Hippocampal formation (tissue), 2 donors: ENCODE measurements at regions not wholly inside any gene's neighbourhood (a gene's known extent, or its start where the extent isn't known, plus 50 kb on each side); places are given as distances from the start of the nearest gene placed in this dataset.
A peak's percentile ranks its signal among the peaks of the same experiment; 100 is the strongest.

Source experiments
- DNase-seq, 2 donors: peaks; one replicate each; lab custom pipeline; 2025; lab: John Stamatoyannopoulos, UW

DNA sequence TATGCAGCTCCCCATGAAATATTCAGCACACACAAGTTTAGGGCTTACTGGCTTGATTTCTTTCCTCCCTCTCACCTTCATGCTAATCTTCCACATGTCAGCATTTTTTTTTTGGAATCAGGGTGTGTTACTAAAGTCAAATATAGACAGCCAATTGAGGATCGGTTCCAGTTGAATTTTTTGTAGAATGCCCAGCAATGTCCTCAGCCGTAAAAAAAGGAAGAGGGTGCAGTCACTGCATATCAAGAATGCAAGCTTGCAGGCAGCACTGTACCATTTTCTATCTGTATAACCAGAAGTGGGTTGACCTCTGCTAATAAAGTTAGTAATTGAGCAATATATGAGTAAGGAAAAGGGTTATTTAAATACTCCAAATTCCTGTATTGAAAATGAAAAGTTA lies 51.4 kb upstream of the CHMP2B start:
- DNase-seq = no peak

- DNase-seq = no peak
These were observed 53.3 kb upstream of the CHMP2B start for GRCh38 chr3:87173776-87174175.

DNA sequence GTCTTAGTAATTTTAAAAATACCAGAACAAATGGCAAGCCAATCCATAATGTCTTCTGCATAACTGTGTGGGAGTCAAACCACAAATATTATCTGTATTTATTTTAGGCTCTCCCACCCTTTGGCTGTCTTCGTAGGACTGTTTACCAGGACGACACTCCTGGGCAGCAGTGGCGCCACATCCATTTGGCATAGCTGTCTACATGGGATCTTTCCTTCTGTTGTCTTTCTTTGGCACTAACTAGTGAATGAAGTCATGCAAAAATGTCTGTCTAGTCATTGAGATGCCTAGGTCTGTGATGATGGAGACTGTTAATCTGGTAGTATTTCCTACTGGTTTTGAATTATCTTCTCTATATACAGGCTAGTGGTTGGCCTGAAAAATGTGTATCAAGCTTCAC lies 54.0 kb upstream of the CHMP2B start:
- no peak for DNase-seq

DNA sequence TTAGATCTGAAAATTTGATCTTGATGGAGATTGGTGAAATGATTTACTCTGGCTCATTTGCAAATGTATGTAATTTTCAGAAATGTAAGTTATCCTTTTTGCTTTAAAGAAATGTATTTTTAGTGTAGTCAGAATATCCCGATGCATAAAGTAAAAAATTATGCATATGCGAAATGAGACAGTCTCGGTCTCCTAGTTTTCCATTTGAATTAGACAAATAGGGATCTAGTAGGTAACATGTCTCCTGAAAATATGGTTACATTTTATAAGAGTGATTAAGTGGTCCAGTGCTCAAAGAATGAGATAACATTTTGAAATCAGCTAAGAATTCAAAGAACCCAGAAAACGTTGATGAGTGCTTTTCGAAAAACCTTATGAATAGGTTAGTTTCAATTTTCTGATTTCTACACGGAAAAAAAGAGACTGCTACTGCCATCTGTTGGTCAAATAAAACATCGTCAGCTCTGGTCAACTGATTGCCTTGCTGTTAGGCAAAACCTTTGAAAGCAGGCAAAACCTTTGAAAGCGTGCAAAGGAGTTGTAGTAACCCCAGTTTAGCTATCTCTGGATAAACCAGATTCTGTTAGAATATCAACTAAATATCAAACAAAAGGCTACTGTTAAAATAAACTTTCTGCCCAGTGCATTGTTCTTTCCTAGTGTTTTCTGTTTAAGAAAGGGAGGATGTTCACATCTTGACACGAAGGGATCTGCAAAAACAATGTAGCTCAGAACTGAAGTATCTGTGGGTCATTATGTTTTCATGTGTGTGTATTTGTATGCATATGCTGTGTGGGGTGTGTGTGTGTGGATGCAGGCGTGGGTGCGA lies 59.3 kb upstream of the CHMP2B start:
- peak; percentile 4 to 68 for DNase-seq

DNA sequence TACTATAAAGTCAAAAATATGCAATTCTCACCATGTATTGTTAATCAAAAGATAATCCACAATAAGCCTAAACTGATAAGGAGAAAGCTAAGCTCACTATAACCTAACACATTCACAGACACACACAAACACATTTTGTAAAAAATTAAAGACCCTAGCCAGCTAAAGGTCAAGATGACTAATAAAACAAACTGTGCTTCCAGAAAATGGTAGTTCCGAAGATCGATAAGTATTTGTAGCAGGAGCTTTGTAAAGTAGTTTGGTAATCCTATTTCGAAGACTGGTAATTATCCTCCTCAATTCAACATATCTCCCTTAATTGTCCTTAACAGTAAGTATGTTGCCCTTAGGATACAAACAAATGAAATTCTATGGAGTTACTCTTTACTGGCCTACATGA lies 62.9 kb upstream of the CHMP2B start:
- no peak for DNase-seq

DNA sequence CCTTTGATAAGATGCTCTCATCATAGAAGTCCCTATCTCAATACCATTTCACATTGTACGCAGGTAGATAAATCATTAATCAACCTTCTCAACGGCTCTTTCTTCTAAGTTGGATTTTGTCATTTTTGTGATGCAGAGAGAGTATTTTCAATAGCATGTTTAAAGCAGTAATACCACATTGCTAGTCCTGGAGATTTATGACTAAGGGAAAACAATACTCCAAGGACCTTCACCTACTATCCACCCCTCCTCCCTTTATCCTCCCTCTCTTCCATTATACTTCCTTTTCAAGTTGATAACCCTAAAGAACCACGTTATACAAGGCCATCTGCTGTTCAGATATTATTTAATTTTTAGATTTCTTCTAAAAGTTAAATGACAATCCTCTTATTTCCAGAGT lies 65.3 kb upstream of the CHMP2B start:
- DNase-seq = no peak

DNA sequence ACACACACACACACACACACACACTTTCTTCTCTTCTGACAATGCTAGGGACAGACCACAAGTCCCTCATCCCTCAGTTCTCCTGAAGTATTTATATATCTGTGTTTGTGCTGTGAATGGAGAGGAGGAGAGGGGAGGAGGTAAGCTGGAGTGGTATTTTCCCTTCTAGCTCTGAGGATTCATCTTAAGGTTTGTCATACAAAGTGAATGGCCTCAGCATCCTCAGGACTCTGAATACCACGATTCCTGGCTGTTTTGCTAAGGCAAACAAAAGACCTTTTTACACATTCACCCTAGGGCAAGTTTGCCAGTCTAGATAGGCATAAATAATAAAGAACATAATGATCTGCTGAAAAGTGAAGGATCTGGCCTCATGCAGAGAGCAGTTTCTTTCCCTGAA lies 65.7 kb upstream of the CHMP2B start:
- DNase-seq = no peak

- no peak for DNase-seq
These were observed 66.1 kb upstream of the CHMP2B start for GRCh38 chr3:87161013-87161412.

- no peak for DNase-seq
These were observed 68.3 kb upstream of the CHMP2B start for GRCh38 chr3:87158823-87159222.

DNA sequence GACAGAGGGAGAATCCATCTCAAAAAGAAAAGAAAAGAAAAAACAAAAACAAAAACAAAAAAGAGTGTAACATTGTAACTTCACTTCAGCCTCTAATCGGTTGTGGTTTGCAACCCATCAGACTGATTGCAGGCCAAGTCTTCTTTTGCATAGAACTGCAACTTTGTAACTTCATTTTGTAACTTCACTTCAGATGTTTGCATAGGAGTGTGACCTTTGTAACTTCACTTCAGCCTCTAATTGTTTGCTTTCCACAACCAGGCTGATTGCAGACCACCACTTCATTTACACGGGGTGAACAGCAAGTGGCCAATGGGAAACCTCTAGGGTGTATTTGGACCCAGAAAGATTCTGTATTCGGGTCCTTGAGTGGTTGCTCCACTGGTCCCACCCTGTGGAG lies 79.1 kb upstream of the CHMP2B start:
- DNase-seq = no peak

GRCh38 chr3:87147562-87147961 lies 79.5 kb upstream of the CHMP2B start:
- DNase-seq = no peak

GRCh38 chr3:87145553-87145952 lies 81.6 kb upstream of the CHMP2B start:
- no peak for DNase-seq

GRCh38 chr3:87136066-87136596 lies 91.0 kb upstream of the CHMP2B start:
- no peak for DNase-seq

DNA sequence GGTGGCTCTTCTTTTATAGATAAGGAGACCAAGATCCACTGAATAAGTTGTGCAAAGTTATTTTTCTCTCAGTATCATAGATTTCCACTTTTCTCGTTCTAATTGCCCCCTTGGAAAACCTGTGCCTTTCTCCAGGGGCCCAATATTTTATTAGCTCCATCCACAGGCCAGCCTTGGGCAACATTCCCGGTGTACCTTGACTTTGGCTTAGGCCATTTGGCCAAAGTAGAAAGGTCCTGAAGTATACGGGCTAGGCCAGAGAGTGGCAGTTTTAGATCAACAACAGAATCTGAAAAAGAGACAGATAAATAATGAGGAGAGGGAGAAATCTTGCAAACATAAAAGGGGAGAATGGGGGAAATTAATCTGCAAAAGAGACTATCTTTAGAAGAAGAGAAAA lies 91.7 kb upstream of the CHMP2B start:
- no peak for DNase-seq

DNA sequence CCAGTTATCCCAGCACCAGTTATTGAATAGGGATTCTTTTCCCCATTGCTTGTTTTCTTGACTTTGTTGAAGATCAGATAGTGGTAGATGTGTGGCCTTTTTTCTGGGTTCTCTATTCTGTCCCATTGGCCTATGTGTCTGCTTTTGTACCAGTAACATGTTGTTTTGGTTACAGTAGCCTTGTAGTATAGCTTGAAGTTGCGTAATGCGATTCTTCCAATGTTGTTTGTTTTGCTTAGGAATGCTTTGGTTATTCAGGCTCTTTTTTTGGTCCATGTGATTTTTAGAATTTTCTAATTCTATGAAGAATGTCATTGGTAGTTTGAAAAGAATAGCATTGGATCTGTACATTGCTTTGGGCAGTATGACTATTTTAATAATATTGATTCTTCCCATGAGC lies 94.3 kb upstream of the CHMP2B start:
- no peak for DNase-seq

DNA sequence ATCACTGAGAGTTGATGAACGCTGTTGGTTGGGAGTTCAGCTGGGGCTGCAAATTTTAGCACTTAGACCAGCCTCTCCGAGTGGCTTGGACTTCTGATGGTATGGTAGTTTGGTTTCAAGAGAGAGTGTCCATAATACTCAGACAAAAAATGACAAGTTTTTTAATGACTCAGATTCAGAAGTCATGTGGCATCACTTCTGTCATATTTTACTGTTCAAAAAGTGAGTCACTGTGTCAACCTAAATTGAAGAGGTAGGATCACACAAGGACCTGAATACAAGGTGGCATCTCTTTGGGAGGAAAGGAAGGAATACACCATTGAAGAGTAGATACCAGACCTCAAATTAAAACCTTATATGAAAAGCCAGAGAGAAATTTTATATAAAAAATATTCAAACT lies 99.1 kb upstream of the CHMP2B start:
- DNase-seq = no peak

- DNase-seq = no peak
These were observed 99.8 kb upstream of the CHMP2B start for GRCh38 chr3:87127281-87127680.

DNA sequence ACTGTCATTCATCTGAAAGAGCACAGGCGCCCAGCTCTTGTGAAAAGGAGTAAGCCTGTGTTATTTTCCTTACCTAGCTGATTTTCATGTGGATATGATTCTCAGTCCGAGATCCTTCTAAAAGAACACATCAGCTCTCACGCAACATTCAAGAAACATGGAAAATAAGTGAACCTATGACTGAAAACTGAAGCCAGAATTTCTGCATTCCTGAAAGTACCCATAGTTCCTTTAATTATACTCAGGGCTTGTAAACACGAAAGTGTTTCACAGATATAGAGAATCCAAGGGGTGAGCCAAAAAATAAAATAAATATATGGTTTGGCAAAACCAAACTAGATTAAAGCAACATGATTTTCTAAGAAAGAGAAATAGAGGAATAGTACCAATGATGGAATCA lies 100.8 kb upstream of the CHMP2B start:
- no peak for DNase-seq

GRCh38 chr3:87125116-87125515 lies 102.0 kb upstream of the CHMP2B start:
- DNase-seq = no peak

DNA sequence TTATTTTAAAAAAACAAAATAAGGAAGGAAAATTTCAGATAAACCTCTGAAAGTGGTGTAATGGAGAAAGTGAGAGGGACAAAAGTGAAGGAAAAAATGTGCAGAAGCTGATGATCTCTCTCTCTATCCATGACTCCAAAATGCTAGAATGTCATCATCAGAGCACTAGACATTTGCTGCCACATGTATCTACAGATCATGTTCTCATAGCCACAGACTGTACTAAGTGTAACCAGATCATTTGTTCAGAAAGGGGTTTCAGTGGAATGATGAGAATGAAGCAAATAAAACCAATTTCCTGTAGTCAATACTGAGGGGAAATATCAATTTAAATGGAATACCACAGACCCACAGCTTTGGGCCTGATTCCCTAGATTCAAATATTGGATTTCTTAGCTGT lies 104.3 kb upstream of the CHMP2B start:
- no peak for DNase-seq

DNA sequence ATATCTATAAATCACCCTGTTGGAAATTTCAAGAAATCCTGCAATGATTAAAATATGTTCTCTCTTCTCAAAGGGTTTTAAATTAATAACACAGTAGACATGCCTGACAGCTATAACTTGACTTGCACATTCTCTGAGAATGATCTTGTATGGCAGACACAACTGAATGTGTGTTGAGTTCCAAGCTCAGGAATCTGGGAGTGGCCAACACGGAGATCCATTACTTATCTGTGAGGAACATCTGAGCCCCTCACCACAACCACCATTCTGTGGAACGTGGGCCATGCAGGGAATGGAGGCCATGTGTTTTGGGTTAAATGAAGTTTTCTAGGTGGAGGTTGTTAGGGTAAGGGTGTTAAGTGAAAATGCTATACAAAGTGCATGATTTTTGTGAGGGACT lies 105.3 kb upstream of the CHMP2B start:
- no peak for DNase-seq

DNA sequence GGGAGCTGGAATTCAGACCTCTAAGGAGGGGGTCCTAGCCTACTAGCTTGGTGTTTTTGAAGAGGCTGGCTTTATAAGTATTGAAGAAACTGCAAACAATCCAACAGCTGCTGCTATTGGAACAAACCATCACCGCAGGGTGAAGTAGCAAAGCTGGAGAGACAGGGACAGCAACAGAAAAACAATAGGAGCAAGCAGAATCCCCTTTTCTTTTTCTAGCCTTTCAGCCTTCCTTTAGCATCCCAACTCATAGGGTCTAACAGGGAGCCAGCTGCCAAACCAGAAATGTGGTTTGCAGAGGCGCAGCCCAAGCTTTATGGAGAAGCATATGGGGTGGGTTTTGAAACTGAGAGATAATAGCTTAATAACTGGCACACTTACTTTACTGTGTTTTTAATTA lies 106.2 kb upstream of the CHMP2B start:
- no peak for DNase-seq

- DNase-seq = no peak
These were observed 106.9 kb upstream of the CHMP2B start for GRCh38 chr3:87120236-87120635.

DNA sequence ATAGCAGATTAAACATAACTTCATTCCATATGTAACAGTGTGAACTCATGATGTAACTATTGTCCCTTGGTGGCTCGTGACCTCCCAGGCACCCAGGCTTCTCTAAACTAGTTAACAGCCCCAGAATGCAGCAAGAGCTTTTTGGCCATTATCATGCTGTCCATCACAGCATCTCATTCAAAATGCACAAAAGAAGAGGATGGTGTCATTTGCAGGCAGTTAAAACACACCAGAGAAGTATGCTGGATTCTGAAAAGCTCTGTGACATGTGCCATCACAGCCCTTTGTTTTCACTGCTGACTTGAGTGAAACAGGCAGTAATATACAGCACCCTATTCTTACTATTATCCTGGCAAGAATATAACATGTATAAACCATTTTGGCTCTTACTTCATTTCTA lies 117.6 kb upstream of the CHMP2B start:
- DNase-seq = no peak
